H9 (cell line): ENCODE measurements at regions not wholly inside any gene's neighbourhood (a gene's known extent, or its start where the extent isn't known, plus 50 kb on each side); places are given as distances from the start of the nearest gene placed in this dataset.

Experiments used
- DNase-seq: peaks from one replicate; pipeline ENCODE4 v3.0.0-alpha.2; 2017
- H2AFZ ChIP-seq: one replicate; pipeline ENCODE4 v1.6.1; 2013; ENCODE audit warnings: mild to moderate bottlenecking, low read length, control low read depth, moderate library complexity
- H2AK5ac ChIP-seq: 2 replicates; pipeline ENCODE4 v1.6.1; 2013; ENCODE audit warnings: low read length, control low read depth, mixed read lengths; ENCODE audit not compliant: insufficient read length
- H2BK120ac ChIP-seq: one replicate; pipeline ENCODE4 v1.6.1; 2013; ENCODE audit warnings: low read depth, mild to moderate bottlenecking, low read length, control low read depth, inconsistent platforms; ENCODE audit not compliant: poor library complexity, severe bottlenecking
- H2BK12ac ChIP-seq: 2 replicates; pipeline ENCODE4 v1.6.1; 2013; ENCODE audit warnings: low read length, control low read depth, mixed read lengths, low read depth; ENCODE audit not compliant: insufficient read length
- H2BK15ac ChIP-seq: 2 replicates; pipeline ENCODE4 v1.6.1; 2013; ENCODE audit warnings: low read depth, low read length, control low read depth
- H2BK20ac ChIP-seq: one replicate; pipeline ENCODE4 v1.6.1; 2013; ENCODE audit warnings: low read depth, mild to moderate bottlenecking, low read length, control low read depth, inconsistent platforms; ENCODE audit not compliant: poor library complexity, severe bottlenecking
- H2BK5ac ChIP-seq: 2 replicates; pipeline ENCODE4 v1.6.1; 2013; ENCODE audit warnings: low read length, control low read depth, mixed read lengths; ENCODE audit not compliant: insufficient read length
- H3K14ac ChIP-seq: 2 replicates; pipeline ENCODE4 v1.6.1; 2013; ENCODE audit warnings: low read length, control low read depth; ENCODE audit not compliant: insufficient read depth
- H3K18ac ChIP-seq: 2 replicates; pipeline ENCODE4 v1.6.1; 2013; ENCODE audit warnings: low read depth, mild to moderate bottlenecking, mixed read lengths, low read length, control low read depth; ENCODE audit not compliant: insufficient read length
- H3K23ac ChIP-seq: 2 replicates; pipeline ENCODE4 v1.6.1; 2013; ENCODE audit warnings: low read length, control low read depth, mixed read lengths, low read depth; ENCODE audit not compliant: insufficient read length
- H3K23me2 ChIP-seq: 2 replicates; pipeline ENCODE4 v1.6.1; 2013; ENCODE audit warnings: low read depth, mild to moderate bottlenecking, mixed read lengths, low read length, control low read depth; ENCODE audit not compliant: insufficient read length, poor library complexity, severe bottlenecking
- H3K27ac ChIP-seq: 2 replicates; pipeline ENCODE4 v1.5.1; 2013; ENCODE audit warnings: low read length, control low read depth, mixed read lengths, low read depth; ENCODE audit not compliant: insufficient read length
- H3K27me3 ChIP-seq: 2 replicates; pipeline ENCODE4 v1.6.1; 2013; ENCODE audit warnings: low read length, control low read depth, inconsistent platforms; ENCODE audit not compliant: insufficient read depth
- H3K4ac ChIP-seq: 2 replicates; pipeline ENCODE4 v1.6.1; 2013; ENCODE audit warnings: low read depth, mild to moderate bottlenecking, control low read depth, inconsistent platforms, low read length, moderate library complexity
- H3K4me1 ChIP-seq: 2 replicates; pipeline ENCODE4 v1.6.1; 2013; ENCODE audit warnings: low read length, control low read depth, inconsistent platforms; ENCODE audit not compliant: insufficient read depth
- H3K4me2 ChIP-seq: 2 replicates; pipeline ENCODE4 v1.6.1; 2013; ENCODE audit warnings: low read length, control low read depth, mixed read lengths; ENCODE audit not compliant: insufficient read length, insufficient read depth
- H3K56ac ChIP-seq: 2 replicates; pipeline ENCODE4 v1.6.1; 2013; ENCODE audit warnings: low read depth, mild to moderate bottlenecking, mixed read lengths, low read length, control low read depth; ENCODE audit not compliant: insufficient read length
- H3K79me1 ChIP-seq: 2 replicates; pipeline ENCODE4 v1.6.1; 2013; ENCODE audit warnings: low read depth, mild to moderate bottlenecking, moderate library complexity, low read length, control low read depth, inconsistent platforms; ENCODE audit not compliant: insufficient read depth, poor library complexity, severe bottlenecking
- H3K79me2 ChIP-seq: 2 replicates; pipeline ENCODE4 v1.6.1; 2013; ENCODE audit warnings: low read length, control low read depth, inconsistent platforms; ENCODE audit not compliant: insufficient read depth
- H3K9ac ChIP-seq: 2 replicates; pipeline ENCODE4 v1.6.1; 2013; ENCODE audit warnings: low read length, control low read depth, mixed read lengths; ENCODE audit not compliant: insufficient read length; ENCODE audit errors: extremely low read depth
- H3K9me3 ChIP-seq: one replicate; pipeline ENCODE4 v1.6.1; 2013; ENCODE audit warnings: low read depth, low read length, inconsistent platforms; ENCODE audit not compliant: control insufficient read depth
- H3T11ph ChIP-seq: one replicate; pipeline ENCODE4 v1.6.1; 2013; ENCODE audit warnings: mild to moderate bottlenecking, low read length, control low read depth, inconsistent platforms
- H4K20me1 ChIP-seq: one replicate; pipeline ENCODE4 v1.6.1; 2013; ENCODE audit not compliant: control insufficient read depth, insufficient read length, insufficient read depth
- H4K5ac ChIP-seq: 2 replicates; pipeline ENCODE4 v1.6.1; 2013; ENCODE audit warnings: low read depth, mild to moderate bottlenecking, mixed read lengths, low read length, control low read depth; ENCODE audit not compliant: insufficient read length
- H4K8ac ChIP-seq: replicated peaks from 2 replicates; pipeline ENCODE4 v1.6.1; 2013; ENCODE audit warnings: low read length, control low read depth, mixed read lengths, low read depth; ENCODE audit not compliant: insufficient read length
- H4K91ac ChIP-seq: 2 replicates; pipeline ENCODE4 v1.6.1; 2013; ENCODE audit warnings: low read depth, mild to moderate bottlenecking, moderate library complexity, mixed read lengths, low read length, control low read depth; ENCODE audit not compliant: insufficient read length
- H3K27ac Mint-ChIP-seq, 3 experiments: 2 replicates in 2 of 3; 3 replicates in 1 of 3; pipeline ENCODE4 v1.8.0; 2020 to 2021; ENCODE audit warnings: mixed read lengths in 3 of 3, mild to moderate bottlenecking in 1 of 3, moderate library complexity in 1 of 3
- H3K27me3 Mint-ChIP-seq: 2 replicates; pipeline ENCODE4 v1.8.0; 2021; ENCODE audit warnings: low read depth, mild to moderate bottlenecking, moderate library complexity, mixed read lengths
- H3K36me3 Mint-ChIP-seq, 3 experiments: 2 replicates in 2 of 3; 3 replicates in 1 of 3; pipeline ENCODE4 v1.8.0; 2020 to 2021; ENCODE audit warnings: low read depth in 3 of 3, mixed read lengths in 3 of 3; ENCODE audit not compliant: insufficient read depth in 1 of 3
- H3K4me1 Mint-ChIP-seq, 2 experiments: 2 replicates each; pipeline ENCODE4 v1.8.0; 2020; ENCODE audit warnings: mixed read lengths in 2 of 2
- H3K4me3 Mint-ChIP-seq, 2 experiments: 2 replicates in 1 of 2; 3 replicates in 1 of 2; pipeline ENCODE4 v1.8.0; 2020 to 2021; ENCODE audit warnings: mild to moderate bottlenecking in 2 of 2, mixed read lengths in 2 of 2, moderate library complexity in 1 of 2
- H3K9me3 Mint-ChIP-seq, 2 experiments: 2 replicates in 1 of 2; 3 replicates in 1 of 2; pipeline ENCODE4 v1.8.0; 2020; ENCODE audit warnings: mild to moderate bottlenecking in 2 of 2, mixed read lengths in 2 of 2, moderate library complexity in 1 of 2
- CTCF ChIP-seq: fragments of 200-600 bp; sonication (generic); conservative IDR thresholded peaks from 3 replicates; pipeline ENCODE4 v1.8.0; 2021; ENCODE audit warnings: antibody characterized with exemption, mild to moderate bottlenecking
- WGBS: extraction: QIAGEN DNeasy Blood & Tissue Kit; methylation state at CpG from one replicate; pipeline ENCODE4 v1.1.7; 2013; ENCODE audit warnings: missing lambda C conversion rate, low lambda C conversion rate, mixed read lengths; ENCODE audit not compliant: insufficient read length; ENCODE audit errors: extremely low coverage; 5-methylcytosine and 5-hydroxymethylcytosine counted together

- Mint-ChIP-seq H3K27me3 (peaks cover 3% of the 10 kb centered on the region), H3K36me3 (peaks cover 3 to 7% (median 5%) of the 10 kb centered on the region in 3 experiments; a peak in 4 of 7 replicates), H3K27ac (no peak overlapping the region), H3K9me3 (peaks cover 5 to 12% of the 10 kb centered on the region in 2 experiments; a peak in 4 of 5 replicates), H3K4me3 (no peak overlapping the region), H3K4me1 (peaks cover 41 to 42% of the 10 kb centered on the region in 2 experiments)
- H4K20me1 ChIP-seq: no peaks in the 10 kb centered on the region
- peaks cover 8% of the 10 kb centered on the region; the same call in 1 of the 2 replicates for H3K4me1 ChIP-seq
- TF ChIP-seq CTCF: no peak
- no peaks in the 10 kb centered on the region for H3K79me1 ChIP-seq
- no peak overlapping the region for H3K23ac ChIP-seq
- no peaks in the 10 kb centered on the region for H3K79me2 ChIP-seq
- H3T11ph ChIP-seq: no peak overlapping the region
- no peak overlapping the region for H2BK12ac ChIP-seq
- H3K23me2 ChIP-seq: no peaks in the 10 kb centered on the region
- H2BK120ac ChIP-seq: no peak overlapping the region
- no peak overlapping the region for H3K9ac ChIP-seq
- no peak overlapping the region for H3K4ac ChIP-seq
- no peak overlapping the region for H3K14ac ChIP-seq
- no peak overlapping the region for H3K56ac ChIP-seq
- no peak overlapping the region for H2BK20ac ChIP-seq
- H3K18ac ChIP-seq: no peak overlapping the region
- H2AFZ ChIP-seq: no peak overlapping the region
- no peak overlapping the region for H4K8ac ChIP-seq
- H2BK5ac ChIP-seq: no peak overlapping the region
- H2AK5ac ChIP-seq: no peak overlapping the region
- H3K27me3 ChIP-seq: no peaks in the 10 kb centered on the region
- H4K5ac ChIP-seq: no peak overlapping the region
- no peaks in the 10 kb centered on the region for H3K9me3 ChIP-seq
- DNase-seq: no peak
- H3K27ac ChIP-seq: no peak overlapping the region
- no peak overlapping the region for H4K91ac ChIP-seq
- no peak overlapping the region for H2BK15ac ChIP-seq
- no peak overlapping the region for H3K4me2 ChIP-seq
- WGBS: no CpG with 5 or more reads among the region's 3 CpGs
These were observed 191.2 kb upstream of the PHYHIPL start for GRCh38 chr10:58985216-58985615.
